Esophagus squamous epithelium (tissue), 4 donors: ENCODE measurements at regions not wholly inside any gene's neighbourhood (a gene's known extent, or its start where the extent isn't known, plus 50 kb on each side); places are given as distances from the start of the nearest gene placed in this dataset.

Source experiments
- CTCF ChIP-seq, 6 experiments: fragments of 450-650 bp in 4 of 6; fragments of 200-600 bp in 2 of 6; sonication (generic) in 2 of 6; IDR thresholded peaks; one replicate each; pipeline ENCODE4 v1.5.1; 2016 to 2019; ENCODE audit warnings: antibody characterized with exemption in 6 of 6, mild to moderate bottlenecking in 4 of 6, moderate library complexity in 4 of 6
- POLR2A ChIP-seq, 4 donors: fragments of 450-650 bp; IDR thresholded peaks; one replicate each; pipeline ENCODE4 v1.6.1; 2017; ENCODE audit warnings: antibody characterized with exemption in 4 of 4, mild to moderate bottlenecking in 4 of 4, moderate library complexity in 3 of 4

- no peak for TF ChIP-seq CTCF (IDR thresholded peaks at IDR 0.05)
- TF ChIP-seq POLR2A (IDR thresholded peaks at IDR 0.05) = no peak
Measured at GRCh38 chr7:120033114-120033513, 239.9 kb upstream of the KCND2 start.
